DMS 273 (cell line): ENCODE measurements at regions not wholly inside any gene's neighbourhood (a gene's known extent, or its start where the extent isn't known, plus 50 kb on each side); places are given as distances from the start of the nearest gene placed in this dataset.
A peak's percentile ranks its signal among the peaks of the same experiment; 100 is the strongest.

Experiments used
- DNase-seq: peaks from one replicate; lab custom pipeline; 2025; ENCODE audit not compliant: unreplicated experiment; lab: John Stamatoyannopoulos, UW

DNA sequence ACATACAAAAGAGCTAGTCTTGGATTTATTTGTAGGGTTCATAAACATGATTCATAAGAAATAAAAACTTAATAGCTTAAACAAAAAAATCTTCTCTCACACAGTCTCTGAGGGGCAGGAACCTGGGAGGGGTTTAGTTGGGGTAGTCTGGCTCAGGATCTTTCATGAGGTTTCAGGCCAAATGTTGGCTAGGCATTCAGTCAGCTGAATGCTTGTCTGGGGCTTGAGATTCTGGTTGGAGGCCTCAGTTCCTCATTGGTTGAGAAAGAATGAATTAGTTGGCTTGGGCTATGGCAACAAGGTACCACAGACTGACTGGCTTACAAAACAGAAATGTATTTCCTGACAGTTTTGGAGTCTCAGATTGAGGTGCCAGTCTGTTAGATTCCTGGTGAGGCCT lies 74.3 kb downstream of the ANKRD7 start:
- DNase-seq = no peak

DNA sequence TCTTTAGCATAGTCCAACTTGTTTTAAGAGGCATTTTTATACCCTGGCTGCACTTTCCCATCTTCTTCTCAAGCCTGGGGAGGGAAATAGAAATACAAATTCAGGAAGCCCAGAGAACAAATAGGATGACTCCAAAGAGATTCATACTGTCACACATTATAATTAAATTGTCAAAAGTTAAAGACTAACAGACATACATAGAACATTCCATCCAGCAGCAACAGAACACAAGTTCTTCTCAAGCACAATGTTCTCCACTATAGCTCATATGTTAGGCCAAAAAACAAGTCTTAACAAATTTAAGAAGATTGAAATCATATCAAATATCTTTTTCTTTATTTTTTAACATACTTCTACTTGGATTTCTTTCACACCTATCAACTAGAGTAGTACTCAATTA lies 75.7 kb downstream of the ANKRD7 start:
- no peak for DNase-seq

DNA sequence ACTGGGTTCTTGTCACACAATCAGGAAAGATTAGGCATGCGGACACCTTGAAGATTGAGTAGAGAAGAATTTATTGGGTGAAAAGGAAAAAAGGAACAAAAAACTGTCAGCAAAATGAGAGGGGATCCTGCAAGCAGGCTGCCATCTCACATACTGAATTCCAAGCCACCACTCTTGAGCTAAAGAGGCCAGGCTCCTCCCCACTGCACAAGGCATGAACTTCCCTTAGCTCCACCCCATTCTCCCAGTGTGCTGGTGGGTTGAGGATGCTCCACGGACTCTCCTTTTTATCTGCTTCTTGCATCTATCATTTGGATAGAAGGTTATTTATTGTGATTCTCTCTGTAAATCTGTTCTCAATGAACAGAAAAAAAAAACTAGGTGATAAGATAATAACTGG lies 79.6 kb downstream of the ANKRD7 start:
- no peak for DNase-seq

DNA sequence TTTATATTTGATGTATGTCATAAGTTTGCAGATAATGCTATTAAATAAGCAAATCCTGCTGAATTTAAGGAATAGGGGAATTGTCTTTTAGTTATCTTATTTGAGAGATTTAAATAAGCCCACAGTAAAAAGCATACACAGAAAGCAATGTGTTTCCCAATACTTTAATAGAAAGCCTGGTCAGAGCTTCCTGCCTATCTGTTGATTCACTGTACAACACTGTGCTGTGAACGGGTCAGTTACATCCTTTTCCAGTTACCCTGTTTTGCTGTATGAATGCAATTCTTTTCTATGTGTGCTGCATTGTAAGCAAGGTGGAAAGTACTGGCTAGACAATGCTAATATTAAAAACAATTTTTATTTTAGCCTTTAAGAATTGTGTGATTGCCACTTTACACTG lies 81.2 kb downstream of the ANKRD7 start:
- no peak for DNase-seq

DNA sequence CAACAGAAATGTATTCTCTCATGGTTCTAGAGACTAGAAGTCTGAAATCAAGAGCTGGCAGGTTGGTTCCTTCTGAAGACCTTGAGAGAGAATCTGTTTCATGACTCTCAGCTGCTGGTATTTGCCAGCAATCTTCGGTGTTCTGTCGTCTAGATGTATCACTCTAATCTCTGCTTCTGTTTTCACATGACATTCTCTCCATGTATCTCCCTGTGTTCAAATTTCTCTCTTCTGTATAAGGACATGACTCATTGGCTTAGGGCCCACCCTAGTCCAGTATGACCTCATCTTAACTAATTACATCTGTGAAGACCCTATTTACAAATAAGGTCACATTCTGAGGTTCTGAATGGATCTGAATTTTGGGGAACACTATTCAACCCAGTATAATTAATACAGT lies 82.3 kb downstream of the ANKRD7 start:
- no peak for DNase-seq

DNA sequence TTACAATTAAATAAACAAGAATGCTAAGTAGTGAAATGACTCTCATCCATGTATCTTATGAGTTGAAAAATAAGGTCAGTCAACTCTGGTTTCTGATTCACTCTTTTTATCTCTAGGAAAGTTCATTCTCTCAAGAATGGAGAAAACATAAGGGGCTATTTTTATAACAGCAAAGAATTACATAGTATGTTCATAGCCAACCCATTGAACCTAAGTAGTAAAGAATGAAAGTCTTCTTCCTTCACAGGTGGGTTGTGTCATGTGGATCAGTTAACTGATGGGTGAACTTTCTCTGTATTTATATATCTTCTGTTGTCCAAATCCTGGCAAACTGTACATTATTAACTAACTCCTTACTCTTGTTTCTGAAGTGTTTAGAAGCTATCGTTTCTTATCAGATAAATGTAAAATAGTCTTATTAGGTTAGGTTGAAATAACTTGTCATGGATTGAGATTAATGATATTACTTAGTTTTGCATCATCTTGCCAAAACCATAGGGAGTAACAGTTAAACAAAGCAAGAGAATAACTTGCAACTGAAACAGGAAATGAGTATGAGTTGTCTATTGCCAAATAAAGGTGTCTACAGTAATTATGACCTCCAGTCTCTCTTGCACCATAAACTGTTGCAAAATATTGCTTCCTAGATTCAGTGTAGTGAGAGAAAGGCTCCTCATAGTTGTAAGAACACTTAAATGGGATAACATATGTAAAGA lies 86.8 kb downstream of the ANKRD7 start:
- DNase-seq = no peak

DNA sequence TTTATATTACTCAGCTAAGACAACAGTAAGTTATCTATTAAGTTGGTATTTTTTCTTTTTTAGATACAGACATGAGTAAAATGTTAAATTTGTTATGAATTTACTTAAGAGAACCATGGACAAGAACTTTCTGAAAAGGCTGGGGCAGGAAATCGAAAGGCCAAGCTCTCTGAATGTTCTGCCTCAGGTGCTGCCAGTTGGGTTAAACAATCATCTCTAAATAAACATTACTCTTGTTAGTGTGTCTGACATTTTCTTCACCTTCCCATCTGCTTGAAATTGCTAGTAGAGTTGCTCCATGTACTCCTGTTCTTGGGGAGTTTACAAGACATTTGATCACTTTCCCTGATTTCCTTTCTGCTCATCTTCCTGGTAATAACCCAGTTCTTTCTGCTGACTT lies 87.5 kb downstream of the ANKRD7 start:
- DNase-seq = no peak

DNA sequence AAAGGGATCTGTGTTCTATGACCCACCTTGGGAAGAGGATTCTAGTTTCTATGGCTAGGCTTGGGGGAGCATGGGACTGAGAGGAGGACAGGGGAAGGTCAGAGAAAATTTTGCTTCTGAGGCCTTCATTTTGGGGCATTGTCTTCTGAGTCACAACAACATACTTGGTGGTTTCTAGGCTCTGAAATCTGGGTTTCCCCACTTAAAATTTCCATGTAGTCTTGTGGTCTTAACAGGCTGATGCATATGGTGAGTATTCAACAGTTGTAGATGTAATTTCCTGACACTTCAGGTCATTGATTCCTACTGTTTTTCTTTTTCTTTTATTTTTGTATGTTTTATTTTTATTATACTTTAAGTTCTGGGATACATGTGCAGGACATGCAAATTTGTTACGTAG lies 88.5 kb downstream of the ANKRD7 start:
- no peak for DNase-seq

DNA sequence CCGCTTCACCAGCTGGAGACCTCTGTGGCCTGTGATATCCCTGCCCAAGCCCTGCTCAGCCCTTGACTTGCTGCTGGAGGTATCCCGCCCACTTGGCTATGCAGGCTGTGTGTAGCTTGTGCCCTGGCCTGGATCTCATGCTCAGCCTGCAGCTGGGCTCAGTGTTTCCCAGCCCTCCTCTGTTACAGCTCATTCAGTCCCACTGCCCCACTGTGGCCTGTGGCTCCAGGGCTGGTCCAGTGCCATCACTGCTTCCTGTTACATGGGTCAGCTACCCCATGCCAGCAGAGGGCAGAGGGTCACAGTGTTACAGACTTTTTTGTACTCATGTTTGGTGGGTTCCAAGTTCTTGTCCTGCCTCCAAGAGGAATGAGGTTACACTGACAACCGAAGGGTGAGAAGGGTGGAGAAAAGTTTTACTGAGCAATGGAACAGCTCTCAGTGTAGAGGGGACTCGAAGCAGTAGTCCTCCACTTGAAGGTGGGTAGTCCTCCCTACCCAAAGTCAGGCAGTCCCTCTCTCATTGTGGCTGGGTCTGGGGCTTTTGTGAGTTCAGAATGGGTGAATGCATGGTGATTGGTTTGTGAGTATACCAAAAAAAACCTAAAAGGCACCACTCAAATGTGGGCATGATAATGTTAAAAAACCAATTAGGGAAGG lies 100.4 kb downstream of the ANKRD7 start:
- DNase-seq = no peak

DNA sequence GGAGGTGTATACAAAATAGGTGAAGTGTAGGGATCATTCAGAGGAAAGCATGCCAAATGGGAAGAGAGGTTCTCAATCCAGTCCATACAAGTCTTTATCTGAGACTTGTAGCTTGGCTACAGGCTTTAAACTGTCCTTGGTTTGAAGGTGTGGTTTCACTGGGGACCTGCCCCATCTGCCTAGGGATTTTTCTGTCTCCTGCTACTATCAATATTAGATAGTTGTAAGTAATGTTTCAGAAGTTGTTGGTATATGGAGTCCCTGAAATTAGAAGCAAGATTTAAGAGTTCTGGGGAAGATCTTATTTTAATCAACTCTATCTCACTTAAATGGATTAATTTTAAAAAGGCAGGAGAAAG lies 100.9 kb downstream of the ANKRD7 start:
- no peak for DNase-seq

DNA sequence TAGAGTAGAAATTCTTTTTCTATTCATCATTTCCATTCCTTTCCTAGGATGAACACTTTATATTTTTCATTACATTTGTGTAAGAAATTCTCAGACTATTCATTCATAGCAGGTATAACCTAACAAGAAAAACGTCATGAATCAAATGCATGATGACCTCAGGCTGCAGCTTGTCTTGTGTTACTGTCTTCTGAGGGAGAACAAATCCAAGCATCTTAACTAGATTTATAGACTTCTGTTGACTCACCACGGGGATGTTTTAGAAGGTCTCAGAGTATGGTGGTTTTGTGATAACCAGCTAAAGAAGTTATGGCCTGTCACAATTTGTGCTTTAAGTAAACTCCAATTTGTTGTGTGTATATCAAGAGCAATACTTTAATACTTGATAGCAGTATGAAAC lies 102.7 kb downstream of the ANKRD7 start:
- no peak for DNase-seq

DNA sequence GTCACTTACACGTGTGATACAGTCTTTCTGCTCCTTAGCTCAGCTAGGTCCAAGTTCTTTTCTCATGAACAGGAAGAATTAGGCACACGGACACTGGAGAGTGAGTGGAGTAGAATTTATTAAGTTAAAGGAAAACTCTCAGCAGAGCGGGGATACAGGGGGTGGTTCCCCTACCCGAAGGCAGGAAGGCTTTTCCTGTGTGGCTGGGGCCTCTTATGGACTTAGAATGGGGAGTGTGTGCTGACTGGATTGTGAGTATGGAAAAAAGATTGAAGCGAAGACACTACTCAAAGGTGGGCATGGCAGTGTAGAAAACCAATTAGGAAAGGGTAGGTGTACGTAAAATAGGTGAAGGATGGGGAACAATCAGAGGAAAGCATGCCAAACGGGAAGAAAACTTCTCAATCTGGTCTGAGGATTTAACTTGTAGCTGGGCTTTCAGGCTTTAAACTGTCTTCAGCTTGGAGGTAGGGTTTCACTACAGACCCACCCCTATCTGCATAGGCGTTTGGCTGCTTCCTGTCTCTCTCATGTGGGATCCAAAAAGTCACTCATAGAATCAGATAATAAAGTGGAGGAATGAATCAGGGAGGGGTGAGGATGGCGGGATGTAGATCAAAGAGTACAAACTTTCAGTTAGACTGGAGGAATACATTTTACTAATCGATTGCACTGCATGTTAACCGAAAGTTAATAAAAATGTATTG lies 104.2 kb downstream of the ANKRD7 start:
- DNase-seq = no peak

DNA sequence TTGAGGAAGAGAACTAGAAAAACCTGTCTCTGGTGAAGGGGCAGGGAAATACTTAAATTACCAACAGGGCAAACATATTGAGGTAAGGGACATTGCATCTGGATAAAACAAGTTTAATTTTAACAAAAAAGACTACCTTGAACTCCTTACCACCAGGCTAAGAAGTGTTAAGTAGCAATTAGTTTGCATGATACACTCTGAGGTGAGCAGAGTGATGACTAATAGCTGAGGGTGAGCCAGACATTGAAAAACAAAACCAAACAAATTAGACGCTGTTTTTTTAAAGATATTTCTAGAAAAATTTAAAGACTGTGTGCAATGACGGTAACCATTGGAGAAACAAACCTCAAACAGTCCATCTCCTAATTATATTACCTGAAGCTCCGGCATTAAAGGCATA lies 105.9 kb downstream of the ANKRD7 start:
- DNase-seq = no peak

DNA sequence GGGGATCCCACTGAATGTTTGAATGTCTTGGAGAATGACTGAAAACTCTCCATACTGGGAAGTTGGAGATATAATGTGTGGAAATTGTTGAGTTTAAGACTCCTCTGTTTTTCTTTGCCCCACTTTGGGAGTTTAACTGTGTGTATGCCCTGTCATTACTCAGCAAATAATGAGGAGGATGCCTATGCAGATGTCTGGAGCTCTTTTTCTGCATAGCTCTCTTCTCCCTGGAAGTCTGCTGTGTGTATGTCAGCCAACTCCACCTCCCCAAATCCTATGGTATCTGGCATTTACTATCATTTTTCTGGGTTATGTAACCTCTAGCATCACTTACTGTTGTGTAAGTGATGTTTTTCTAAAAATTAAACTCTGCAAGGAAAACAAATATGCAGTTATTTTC lies 122.2 kb downstream of the ANKRD7 start:
- DNase-seq = no peak

DNA sequence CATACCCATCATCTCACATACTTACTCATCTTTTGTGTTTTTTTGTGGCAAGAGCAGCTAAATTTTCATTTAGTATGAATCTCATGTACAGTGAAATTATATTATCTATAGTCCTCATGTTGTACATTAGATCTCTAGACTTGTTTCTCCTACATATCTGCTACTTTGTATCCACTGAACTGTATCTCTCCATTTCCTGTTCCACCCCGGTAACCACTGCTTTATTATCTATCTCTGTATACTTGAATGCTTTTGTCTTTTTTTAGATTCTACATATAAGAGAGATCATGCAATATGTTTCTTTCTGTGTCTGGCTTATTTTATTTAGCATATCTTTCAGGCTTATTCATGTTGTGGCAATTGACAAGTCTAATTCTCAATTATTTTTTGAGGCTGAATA lies 125.1 kb downstream of the ANKRD7 start:
- no peak for DNase-seq

DNA sequence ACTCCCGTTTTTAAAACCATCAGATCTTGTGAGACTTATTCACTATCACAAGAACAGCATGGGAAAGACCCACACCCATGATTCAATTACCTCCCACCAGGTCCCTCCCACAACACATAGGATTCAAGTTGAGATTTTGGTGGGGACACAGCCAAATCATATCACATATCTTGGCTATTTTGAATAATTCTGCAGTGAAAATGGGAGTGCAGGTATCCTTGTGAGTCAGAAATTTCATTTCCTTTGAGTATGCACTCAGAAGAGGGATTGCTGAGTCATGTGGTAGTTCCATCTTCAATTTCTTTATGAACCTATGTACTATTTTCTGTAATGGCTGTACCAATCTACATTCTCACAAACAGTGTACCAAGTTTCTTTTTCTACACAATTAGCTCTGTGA lies 125.8 kb downstream of the ANKRD7 start:
- no peak for DNase-seq

DNA sequence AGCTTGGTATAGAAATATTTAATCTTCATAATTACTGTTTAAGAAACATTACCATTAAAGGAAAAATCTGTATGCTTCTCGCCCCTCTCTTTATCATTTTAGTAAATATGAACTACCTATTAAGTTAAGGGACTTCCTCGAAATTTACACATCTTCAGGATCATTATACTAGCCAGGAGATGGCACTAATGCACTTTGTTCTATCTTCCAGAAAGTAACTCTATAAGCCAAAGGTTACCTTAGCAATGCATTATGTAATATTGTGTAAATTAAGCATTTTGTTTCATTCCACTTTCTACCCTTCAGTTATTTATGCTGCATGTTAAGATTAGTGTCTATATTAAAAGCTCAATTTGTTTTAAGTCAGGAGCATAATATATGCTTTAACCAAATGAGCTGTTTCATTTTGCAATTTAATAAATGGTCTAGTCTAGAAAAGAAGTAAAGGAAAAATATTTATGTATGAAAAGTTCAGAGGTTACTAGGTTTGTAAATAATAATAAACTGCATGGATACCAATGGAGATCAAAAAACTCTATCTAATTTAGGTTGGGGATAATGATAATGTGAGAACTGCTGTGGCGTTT lies 128.5 kb downstream of the ANKRD7 start:
- DNase-seq = peak; percentile 83

DNA sequence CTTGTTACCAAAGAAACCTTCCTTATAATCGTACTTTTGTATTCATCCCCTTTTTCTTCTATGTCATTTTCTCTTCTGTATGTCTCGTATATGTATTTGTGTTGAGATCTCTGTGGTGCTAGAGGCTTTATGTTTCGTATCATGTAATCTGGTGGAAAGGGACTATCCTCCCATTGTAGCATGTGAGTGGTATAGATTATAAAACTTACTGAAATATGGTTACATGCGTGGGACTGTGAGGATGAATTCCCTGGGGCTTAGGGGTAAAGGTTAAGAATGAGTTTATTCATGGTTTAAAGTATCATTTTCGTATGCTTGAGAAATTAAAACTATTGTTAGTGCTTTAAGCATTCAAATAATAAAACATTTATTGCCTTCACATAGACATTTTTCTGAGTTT lies 141.9 kb downstream of the ANKRD7 start:
- DNase-seq = no peak

DNA sequence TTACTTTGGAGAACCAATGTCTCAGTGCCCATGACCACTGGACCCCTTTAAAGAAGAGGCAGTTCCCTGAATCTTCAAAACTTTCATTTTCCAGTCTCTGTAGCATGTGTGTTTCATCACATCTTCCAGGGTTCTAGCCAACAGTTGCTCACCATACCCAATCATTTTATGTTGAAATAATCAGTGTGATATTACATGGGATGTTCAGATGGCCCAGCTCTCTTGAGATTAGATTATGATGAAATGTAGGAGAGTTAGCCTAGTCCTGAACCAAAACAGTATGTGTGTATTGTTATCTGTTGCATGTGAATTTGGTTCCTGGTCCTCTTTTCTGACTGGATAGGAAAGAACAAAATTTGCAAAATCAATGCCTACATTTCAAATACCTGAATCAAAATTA lies 144.5 kb downstream of the ANKRD7 start:
- DNase-seq = no peak

DNA sequence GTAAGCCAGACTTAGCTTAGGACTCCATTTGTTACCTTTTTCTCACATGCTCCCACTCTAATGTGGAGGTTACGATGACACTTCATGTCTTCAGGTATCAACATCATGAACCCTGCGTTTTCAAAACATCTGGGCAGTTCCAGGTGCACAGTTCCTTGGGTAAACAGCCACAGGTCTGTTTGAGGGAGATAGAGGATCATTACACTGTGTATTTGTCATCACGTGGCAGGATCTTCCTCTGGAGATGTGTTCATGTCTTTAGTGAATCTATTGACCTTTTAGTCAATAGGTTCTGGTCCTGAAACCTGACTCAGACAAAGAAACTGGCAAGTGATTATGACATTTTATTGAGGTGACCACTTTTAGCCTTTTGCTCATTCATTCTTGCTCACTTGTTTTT lies 145.5 kb downstream of the ANKRD7 start:
- no peak for DNase-seq

DNA sequence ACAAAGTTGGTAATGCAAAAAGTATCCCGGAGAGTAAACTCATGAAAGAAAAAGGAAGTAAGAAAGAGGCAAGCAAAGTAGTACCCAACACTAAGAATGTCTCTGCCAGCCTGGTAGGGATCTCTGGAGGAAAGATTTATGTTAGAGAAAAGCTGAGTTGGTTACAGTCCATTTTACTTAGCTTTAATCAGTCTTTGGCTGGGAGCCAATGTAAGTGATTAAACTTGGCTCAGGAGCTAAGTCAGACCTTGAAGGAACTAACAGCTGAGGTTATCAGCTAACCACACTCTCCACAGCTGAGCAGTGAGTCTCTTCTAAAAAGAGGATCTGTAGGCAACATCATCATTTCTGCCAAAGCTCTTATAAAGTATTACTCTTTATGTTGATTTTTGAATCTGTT lies 148.0 kb downstream of the ANKRD7 start:
- peak; percentile 80 for DNase-seq

DNA sequence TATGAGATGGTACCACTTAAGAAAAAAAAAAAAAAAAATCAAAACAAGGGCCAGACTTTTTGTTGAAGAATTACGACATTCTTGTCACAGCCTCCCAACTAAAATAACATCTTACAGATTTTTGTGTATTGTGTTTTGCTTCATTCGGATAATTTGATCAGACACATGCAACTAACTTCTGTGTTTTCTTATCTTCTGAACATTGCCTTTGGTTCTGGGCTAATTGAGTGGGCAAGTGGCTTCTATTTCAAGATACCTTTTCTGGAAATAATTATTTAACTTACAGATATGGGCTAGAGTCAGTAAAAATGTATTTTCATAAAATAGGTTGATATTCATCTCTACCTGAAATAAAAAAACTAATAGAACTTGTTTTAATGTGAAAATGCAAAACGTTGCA lies 165.1 kb downstream of the ANKRD7 start:
- DNase-seq = no peak
